Fibroblast of skin of left quadriceps (primary cell): ENCODE measurements at regions not wholly inside any gene's neighbourhood (a gene's known extent, or its start where the extent isn't known, plus 50 kb on each side); places are given as distances from the start of the nearest gene placed in this dataset.
A peak's percentile ranks its signal among the peaks of the same experiment; 100 is the strongest.
"Not testable (repeated sequence)": the region's sequence is repeated elsewhere in the genome, so short reads cannot be mapped to it uniquely, and the experiment has no call there.

Experiments used
- DNase-seq, 2 experiments: peaks; one replicate each; pipeline ENCODE4 v3.0.0-alpha.2; 2013; ENCODE audit warnings: low read depth in 2 of 2

GRCh38 chr3:43838009-43838758 lies 147.4 kb downstream of the ABHD5 start:
- DNase-seq: no peak

- DNase-seq: no peak
Measured at GRCh38 chr3:43838877-43839276, 148.1 kb downstream of the ABHD5 start.

GRCh38 chr3:43843386-43843785 lies 152.6 kb downstream of the ABHD5 start:
- no peak for DNase-seq

- no peak for DNase-seq
Measured at GRCh38 chr3:43844757-43845156, 154.0 kb downstream of the ABHD5 start.

GRCh38 chr3:43845553-43845952 lies 154.8 kb downstream of the ABHD5 start:
- DNase-seq: not testable (repeated sequence)

- DNase-seq: peak; percentile 49 to 51
Measured at GRCh38 chr3:43852066-43852465, 161.3 kb downstream of the ABHD5 start.

GRCh38 chr3:43854283-43854682 lies 163.5 kb downstream of the ABHD5 start:
- DNase-seq: no peak

GRCh38 chr3:43854916-43855315 lies 164.2 kb downstream of the ABHD5 start:
- DNase-seq: no peak

- DNase-seq: peak; percentile 37 to 38
Measured at GRCh38 chr3:43855674-43856299, 165.0 kb downstream of the ABHD5 start.

- no peak for DNase-seq
Measured at GRCh38 chr3:43856351-43856750, 165.6 kb downstream of the ABHD5 start.

GRCh38 chr3:43856761-43857160 lies 166.0 kb downstream of the ABHD5 start:
- DNase-seq: no peak

- no peak for DNase-seq
Measured at GRCh38 chr3:43857361-43858293, 166.9 kb downstream of the ABHD5 start.

- DNase-seq: no peak
Measured at GRCh38 chr3:43858294-43858701, 167.6 kb downstream of the ABHD5 start.

- DNase-seq: no peak
Measured at GRCh38 chr3:43859766-43860165, 169.0 kb downstream of the ABHD5 start.

GRCh38 chr3:43861635-43862034 lies 170.9 kb downstream of the ABHD5 start:
- no peak for DNase-seq

- DNase-seq: no peak
Measured at GRCh38 chr3:43862470-43862869, 171.7 kb downstream of the ABHD5 start.

- no peak for DNase-seq
Measured at GRCh38 chr3:43862992-43863805, 172.5 kb downstream of the ABHD5 start.

- no peak for DNase-seq
Measured at GRCh38 chr3:43863966-43864933, 173.5 kb downstream of the ABHD5 start.

GRCh38 chr3:43865351-43865750 lies 174.6 kb downstream of the ABHD5 start:
- DNase-seq: no peak

GRCh38 chr3:43865887-43866528 lies 175.3 kb downstream of the ABHD5 start:
- no peak for DNase-seq
